ENCODE measurements at regions not wholly inside any gene's neighbourhood (a gene's known extent, or its start where the extent isn't known, plus 50 kb on each side); places are given as distances from the start of the nearest gene placed in this dataset.

DNA sequence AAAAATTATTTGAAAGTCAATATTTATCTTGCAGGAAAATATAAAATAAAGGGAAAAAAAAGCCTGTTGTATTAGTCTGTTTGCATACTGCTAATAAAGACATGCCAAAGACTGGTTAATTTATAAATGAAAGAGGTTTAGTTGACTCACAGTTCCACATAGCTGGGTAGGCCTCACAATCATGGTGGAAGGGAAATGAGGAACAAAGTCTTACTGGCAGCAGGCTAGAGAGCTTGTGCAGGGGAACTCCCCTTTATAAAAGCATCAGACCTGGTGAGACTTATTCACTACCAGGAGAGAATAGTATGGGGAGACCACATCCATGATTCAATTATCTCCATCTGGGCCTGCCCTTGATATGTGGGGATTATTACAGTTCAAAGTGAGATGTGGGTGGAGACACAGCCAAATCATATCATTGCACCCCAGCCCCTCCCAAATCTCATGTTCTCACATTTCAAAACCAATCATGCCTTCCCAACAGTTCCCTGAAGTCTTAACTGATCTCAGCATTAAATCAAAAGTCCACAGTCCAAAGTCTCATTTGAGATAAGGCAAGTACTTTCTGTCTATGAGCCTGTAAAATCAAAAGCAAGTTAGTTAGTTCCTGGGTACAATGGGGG, 1416.5 kb upstream of the SPRY2 start:
- no peak overlapping the region for H3K4me3 Mint-ChIP-seq
- Histone ChIP-seq H2AFZ (ENCODE audit: insufficient read depth, low read depth, low read length, poor library complexity, severe bottlenecking) (no peak overlapping the region), H3K4me1 (ENCODE audit: control insufficient read depth in 1 of 2, insufficient read depth in 2 of 2, low read length in 2 of 2) (no peaks in the 10 kb centered on the region), H3K9ac (ENCODE audit: insufficient read depth, low read length, poor library complexity, severe bottlenecking) (no peak overlapping the region), H3K27me3 (ENCODE audit: control insufficient read depth in 2 of 2, insufficient read depth in 2 of 2, low read length in 2 of 2) (no peaks in the 10 kb centered on the region), H3K4me3 (replicated peaks in 1 of 3; ENCODE audit: low read depth in 2 of 3, low read length in 3 of 3) (no peak overlapping the region), H4K20me1 (ENCODE audit: insufficient read depth, low read length) (no peaks in the 10 kb centered on the region), H3K27ac (ENCODE audit: low read depth in 1 of 2, low read length in 2 of 2) (no peak overlapping the region), H3K4me2 (replicated peaks; ENCODE audit: extremely low read depth, low read length, poor library complexity, severe bottlenecking) (no peak overlapping the region), H3K36me3 (replicated peaks in 1 of 2; ENCODE audit: control insufficient read depth in 1 of 2, insufficient read depth in 2 of 2, low read length in 2 of 2) (no peaks in the 10 kb centered on the region), H3K9me3 (replicated peaks in 1 of 2; ENCODE audit: control insufficient read depth in 1 of 2, insufficient read depth in 1 of 2, low read length in 2 of 2) (peaks cover 18 to 22% of the 10 kb centered on the region in 2 donors), H3K79me2 (ENCODE audit: insufficient read depth, low read length) (no peaks in the 10 kb centered on the region)
- no peak for DNase-seq
- H3K27me3 Mint-ChIP-seq (ENCODE audit: low read depth in 3 of 3), result no peaks in the 10 kb centered on the region
- no peak overlapping the region for H3K27ac Mint-ChIP-seq
- TF ChIP-seq, protein P1, sequence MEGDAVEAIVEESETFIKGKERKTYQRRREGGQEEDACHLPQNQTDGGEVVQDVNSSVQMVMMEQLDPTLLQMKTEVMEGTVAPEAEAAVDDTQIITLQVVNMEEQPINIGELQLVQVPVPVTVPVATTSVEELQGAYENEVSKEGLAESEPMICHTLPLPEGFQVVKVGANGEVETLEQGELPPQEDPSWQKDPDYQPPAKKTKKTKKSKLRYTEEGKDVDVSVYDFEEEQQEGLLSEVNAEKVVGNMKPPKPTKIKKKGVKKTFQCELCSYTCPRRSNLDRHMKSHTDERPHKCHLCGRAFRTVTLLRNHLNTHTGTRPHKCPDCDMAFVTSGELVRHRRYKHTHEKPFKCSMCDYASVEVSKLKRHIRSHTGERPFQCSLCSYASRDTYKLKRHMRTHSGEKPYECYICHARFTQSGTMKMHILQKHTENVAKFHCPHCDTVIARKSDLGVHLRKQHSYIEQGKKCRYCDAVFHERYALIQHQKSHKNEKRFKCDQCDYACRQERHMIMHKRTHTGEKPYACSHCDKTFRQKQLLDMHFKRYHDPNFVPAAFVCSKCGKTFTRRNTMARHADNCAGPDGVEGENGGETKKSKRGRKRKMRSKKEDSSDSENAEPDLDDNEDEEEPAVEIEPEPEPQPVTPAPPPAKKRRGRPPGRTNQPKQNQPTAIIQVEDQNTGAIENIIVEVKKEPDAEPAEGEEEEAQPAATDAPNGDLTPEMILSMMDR (IDR thresholded peaks at IDR 0.05), result no peak
- H3K36me3 Mint-ChIP-seq, result no peaks in the 10 kb centered on the region
- H3K4me1 Mint-ChIP-seq, result no peaks in the 10 kb centered on the region
- intact Hi-C loops (cut with micrococcal nuclease), result no loop called here
- peaks cover 0 to 11% (median 4%) of the 10 kb centered on the region in 7 donors for H3K9me3 Mint-ChIP-seq

DNA sequence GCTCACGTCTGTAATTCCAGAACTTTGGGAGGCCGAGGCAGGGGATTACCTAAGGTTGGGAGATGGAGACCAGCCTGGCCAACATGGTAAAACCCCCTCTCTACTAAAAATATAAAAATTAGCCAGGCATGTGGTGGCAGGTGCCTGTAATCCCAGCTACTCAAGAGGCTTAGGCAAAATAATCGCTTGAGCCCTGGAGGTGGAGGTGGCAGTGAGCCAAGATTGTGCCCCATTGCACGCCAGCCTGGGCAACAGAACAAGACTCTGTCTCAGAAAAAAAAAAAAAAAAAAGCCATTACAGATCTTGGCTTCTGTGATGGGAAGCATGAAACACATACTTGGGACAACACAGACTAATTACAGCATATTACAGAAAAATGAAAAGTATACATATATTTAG, 1404.5 kb upstream of the SPRY2 start:
- no peak overlapping the region for H2AFZ ChIP-seq (ENCODE audit: insufficient read depth, low read depth, low read length, poor library complexity, severe bottlenecking)
- no peaks in the 10 kb centered on the region for H3K27me3 ChIP-seq (ENCODE audit: control insufficient read depth in 2 of 2, insufficient read depth in 2 of 2, low read length in 2 of 2)
- no peak for DNase-seq
- TF ChIP-seq, protein P1 (IDR thresholded peaks at IDR 0.05), result no peak
- H3K27ac ChIP-seq (ENCODE audit: low read depth in 1 of 2, low read length in 2 of 2), result no peak overlapping the region
- H3K36me3 ChIP-seq (replicated peaks in 1 of 2; ENCODE audit: control insufficient read depth in 1 of 2, insufficient read depth in 2 of 2, low read length in 2 of 2), result no peaks in the 10 kb centered on the region
- no peak overlapping the region for H3K4me3 Mint-ChIP-seq
- H3K9ac ChIP-seq (ENCODE audit: insufficient read depth, low read length, poor library complexity, severe bottlenecking), result no peak overlapping the region
- intact Hi-C loops (cut with micrococcal nuclease), result no loop called here
- H3K27ac Mint-ChIP-seq, result no peak overlapping the region
- H3K79me2 ChIP-seq (ENCODE audit: insufficient read depth, low read length), result no peaks in the 10 kb centered on the region
- no peaks in the 10 kb centered on the region for H3K27me3 Mint-ChIP-seq (ENCODE audit: low read depth in 3 of 3)
- H3K36me3 Mint-ChIP-seq, result no peaks in the 10 kb centered on the region
- peaks cover 0 to 8% of the 10 kb centered on the region in 2 donors for H3K9me3 ChIP-seq (replicated peaks in 1 of 2; ENCODE audit: control insufficient read depth in 1 of 2, insufficient read depth in 1 of 2, low read length in 2 of 2)
- no peaks in the 10 kb centered on the region for H3K4me1 ChIP-seq (ENCODE audit: control insufficient read depth in 1 of 2, insufficient read depth in 2 of 2, low read length in 2 of 2)
- H3K9me3 Mint-ChIP-seq, result peaks cover 2 to 16% (median 6%) of the 10 kb centered on the region in 7 donors
- H4K20me1 ChIP-seq (ENCODE audit: insufficient read depth, low read length), result no peaks in the 10 kb centered on the region
- no peak overlapping the region for H3K4me2 ChIP-seq (replicated peaks; ENCODE audit: extremely low read depth, low read length, poor library complexity, severe bottlenecking)
- no peak overlapping the region for H3K4me3 ChIP-seq (replicated peaks in 1 of 3; ENCODE audit: low read depth in 2 of 3, low read length in 3 of 3)
- WGBS (ENCODE audit: insufficient coverage), result 83% methylated on average over 1 of the region's 4 CpGs
- no peaks in the 10 kb centered on the region for H3K4me1 Mint-ChIP-seq

Measured in CD14-positive monocyte (primary cell).